Neural progenitor cell (in vitro differentiated cells): ENCODE measurements at regions not wholly inside any gene's neighbourhood (a gene's known extent, or its start where the extent isn't known, plus 50 kb on each side); places are given as distances from the start of the nearest gene placed in this dataset.

Experiments used
- DNase-seq: peaks from one replicate; pipeline ENCODE4 v3.0.0-alpha.2; 2016; ENCODE audit warnings: low spot score
- H2AFZ ChIP-seq: fragments of 200-600 bp; sonication (generic); replicated peaks from 2 replicates; pipeline ENCODE4 v1.6.1; 2016; ENCODE audit warnings: antibody characterized with exemption
- H3F3A ChIP-seq: fragments of 200-600 bp; sonication (generic); 2 replicates; pipeline ENCODE4 v1.6.1; 2016; ENCODE audit warnings: antibody characterized with exemption, low read depth
- H3K27ac ChIP-seq: fragments of 200-600 bp; sonication (generic); 2 replicates; pipeline ENCODE4 v1.5.1; 2016; ENCODE audit warnings: mild to moderate bottlenecking
- H3K27me3 ChIP-seq: fragments of 200-600 bp; sonication (generic); 2 replicates; pipeline ENCODE4 v1.6.1; 2016; ENCODE audit warnings: mild to moderate bottlenecking, moderate library complexity
- H3K36me3 ChIP-seq: fragments of 200-600 bp; sonication (generic); 2 replicates; pipeline ENCODE4 v1.5.1; 2016
- H3K4me1 ChIP-seq: fragments of 200-600 bp; sonication (generic); 2 replicates; pipeline ENCODE4 v1.6.1; 2016; ENCODE audit warnings: mixed run types
- H3K4me2 ChIP-seq: fragments of 200-600 bp; sonication (generic); 2 replicates; pipeline ENCODE4 v1.6.1; 2016
- H3K4me3 ChIP-seq: fragments of 200-600 bp; sonication (generic); 2 replicates; pipeline ENCODE4 v1.5.1; 2016
- H3K79me2 ChIP-seq: fragments of 200-600 bp; sonication (generic); 2 replicates; pipeline ENCODE4 v1.6.1; 2016; ENCODE audit warnings: low read depth
- H3K9ac ChIP-seq: fragments of 200-600 bp; sonication (generic); 2 replicates; pipeline ENCODE4 v1.6.1; 2016
- H3K9me3 ChIP-seq: fragments of 200-600 bp; sonication (generic); 2 replicates; pipeline ENCODE4 v1.5.1; 2016; ENCODE audit warnings: low read depth
- H4K20me1 ChIP-seq: fragments of 200-600 bp; sonication (generic); 2 replicates; pipeline ENCODE4 v1.6.1; 2016; ENCODE audit warnings: low read depth
- H3K27ac Mint-ChIP-seq: 3 replicates; pipeline ENCODE4 v1.8.0; 2021; ENCODE audit warnings: mixed read lengths
- H3K27me3 Mint-ChIP-seq: 2 replicates; pipeline ENCODE4 v1.8.0; 2022; ENCODE audit warnings: low read depth, mild to moderate bottlenecking, inconsistent platforms, moderate library complexity, mixed read lengths; ENCODE audit not compliant: insufficient read depth
- H3K36me3 Mint-ChIP-seq: 3 replicates; pipeline ENCODE4 v1.8.0; 2021; ENCODE audit warnings: mixed read lengths
- H3K4me1 Mint-ChIP-seq: 3 replicates; pipeline ENCODE4 v1.8.0; 2021; ENCODE audit warnings: mixed read lengths
- H3K4me3 Mint-ChIP-seq: 3 replicates; pipeline ENCODE4 v1.8.0; 2021; ENCODE audit warnings: mild to moderate bottlenecking, moderate library complexity, mixed read lengths
- H3K9me3 Mint-ChIP-seq: 3 replicates; pipeline ENCODE4 v1.8.0; 2020; ENCODE audit warnings: mixed read lengths
- CTCF ChIP-seq: fragments of 200-600 bp; sonication (generic); IDR thresholded peaks from 2 replicates; pipeline ENCODE4 v1.5.1; 2017; ENCODE audit warnings: antibody characterized with exemption, mild to moderate bottlenecking
- EZH2 ChIP-seq: fragments of 200-600 bp; sonication (generic); IDR thresholded peaks from 2 replicates; pipeline ENCODE4 v1.6.1; 2017; ENCODE audit warnings: antibody characterized with exemption, mild to moderate bottlenecking, moderate library complexity
- EZH2phosphoT487 ChIP-seq: fragments of 200-600 bp; sonication (generic); IDR thresholded peaks from 2 replicates; pipeline ENCODE4 v1.6.1; 2017; ENCODE audit warnings: antibody characterized with exemption

- Mint-ChIP-seq H3K36me3 (peaks cover 6% of the 10 kb centered on the region), H3K4me1 (no peaks in the 10 kb centered on the region), H3K27me3 (peaks cover 4% of the 10 kb centered on the region), H3K4me3 (no peak overlapping the region), H3K27ac (no peak overlapping the region), H3K9me3 (peaks cover 3% of the 10 kb centered on the region)
- Histone ChIP-seq H4K20me1 (no peaks in the 10 kb centered on the region), H3K9me3 (no peaks in the 10 kb centered on the region), H3K4me3 (no peak overlapping the region), H3K4me1 (no peaks in the 10 kb centered on the region), H3K9ac (no peak overlapping the region), H2AFZ (no peak overlapping the region), H3K79me2 (no peaks in the 10 kb centered on the region), H3K36me3 (no peaks in the 10 kb centered on the region), H3K4me2 (no peak overlapping the region), H3K27ac (no peak overlapping the region), H3K27me3 (no peaks in the 10 kb centered on the region), H3F3A (no peaks in the 10 kb centered on the region)
- no peak for TF ChIP-seq EZH2
- TF ChIP-seq CTCF = no peak
- TF ChIP-seq EZH2phosphoT487 = no peak
- no peak for DNase-seq
Measured at GRCh38 chr13:73820285-73820684, 313.9 kb downstream of the KLF12 start.

- peaks cover 3% of the 10 kb centered on the region for H3K9me3 Mint-ChIP-seq
- H3K9me3 ChIP-seq = no peaks in the 10 kb centered on the region
- H2AFZ ChIP-seq = no peak overlapping the region
- no peaks in the 10 kb centered on the region for H3K36me3 ChIP-seq
- TF ChIP-seq EZH2 = no peak
- TF ChIP-seq CTCF = no peak
- no peak for TF ChIP-seq EZH2phosphoT487
- no peak overlapping the region for H3K4me3 ChIP-seq
- no peaks in the 10 kb centered on the region for H3K4me1 ChIP-seq
- no peaks in the 10 kb centered on the region for H3F3A ChIP-seq
- no peak overlapping the region for H3K27ac Mint-ChIP-seq
- H3K79me2 ChIP-seq = no peaks in the 10 kb centered on the region
- no peak for DNase-seq
- no peak overlapping the region for H3K4me3 Mint-ChIP-seq
- H3K4me1 Mint-ChIP-seq = no peaks in the 10 kb centered on the region
- H3K27me3 Mint-ChIP-seq = peaks cover 2% of the 10 kb centered on the region
- H3K36me3 Mint-ChIP-seq = peaks cover 3% of the 10 kb centered on the region
- H3K4me2 ChIP-seq = no peak overlapping the region
- no peak overlapping the region for H3K9ac ChIP-seq
- no peak overlapping the region for H3K27ac ChIP-seq
- H4K20me1 ChIP-seq = no peaks in the 10 kb centered on the region
- H3K27me3 ChIP-seq = no peaks in the 10 kb centered on the region
Measured at GRCh38 chr13:73819711-73820110, 314.5 kb downstream of the KLF12 start.

GRCh38 chr13:73816702-73817101 lies 317.5 kb downstream of the KLF12 start:
- DNase-seq = no peak
- Histone ChIP-seq H3K79me2 (no peaks in the 10 kb centered on the region), H3F3A (no peaks in the 10 kb centered on the region), H3K27me3 (no peaks in the 10 kb centered on the region), H3K27ac (no peak overlapping the region), H3K9me3 (no peaks in the 10 kb centered on the region), H2AFZ (no peak overlapping the region), H4K20me1 (no peaks in the 10 kb centered on the region), H3K36me3 (no peaks in the 10 kb centered on the region), H3K4me2 (no peak overlapping the region), H3K9ac (no peak overlapping the region), H3K4me3 (no peak overlapping the region), H3K4me1 (no peaks in the 10 kb centered on the region)
- Mint-ChIP-seq H3K9me3 (no peaks in the 10 kb centered on the region), H3K27ac (no peak overlapping the region), H3K4me3 (no peak overlapping the region), H3K4me1 (peaks cover 6% of the 10 kb centered on the region), H3K36me3 (no peaks in the 10 kb centered on the region), H3K27me3 (peaks cover 2% of the 10 kb centered on the region)
- no peak for TF ChIP-seq EZH2
- no peak for TF ChIP-seq EZH2phosphoT487
- no peak for TF ChIP-seq CTCF

- Histone ChIP-seq H3F3A (no peaks in the 10 kb centered on the region), H3K36me3 (no peaks in the 10 kb centered on the region), H3K4me3 (no peak overlapping the region), H3K27ac (no peak overlapping the region), H4K20me1 (no peaks in the 10 kb centered on the region), H3K9ac (no peak overlapping the region), H3K9me3 (no peaks in the 10 kb centered on the region), H3K4me2 (no peak overlapping the region), H2AFZ (no peak overlapping the region), H3K79me2 (no peaks in the 10 kb centered on the region), H3K27me3 (no peaks in the 10 kb centered on the region), H3K4me1 (no peaks in the 10 kb centered on the region)
- H3K4me1 Mint-ChIP-seq = peaks cover 6% of the 10 kb centered on the region
- no peak overlapping the region for H3K27ac Mint-ChIP-seq
- TF ChIP-seq CTCF = no peak
- TF ChIP-seq EZH2phosphoT487 = no peak
- no peak for TF ChIP-seq EZH2
- H3K27me3 Mint-ChIP-seq = peaks cover under 1% of the 10 kb centered on the region
- no peaks in the 10 kb centered on the region for H3K36me3 Mint-ChIP-seq
- no peak for DNase-seq
- H3K9me3 Mint-ChIP-seq = no peaks in the 10 kb centered on the region
- no peak overlapping the region for H3K4me3 Mint-ChIP-seq
Measured at GRCh38 chr13:73815796-73816195, 318.4 kb downstream of the KLF12 start.
